ENCODE measurements at regions not wholly inside any gene's neighbourhood (a gene's known extent, or its start where the extent isn't known, plus 50 kb on each side); places are given as distances from the start of the nearest gene placed in this dataset.
"Not testable (repeated sequence)": the region's sequence is repeated elsewhere in the genome, so short reads cannot be mapped to it uniquely, and the experiment has no call there.

DNA sequence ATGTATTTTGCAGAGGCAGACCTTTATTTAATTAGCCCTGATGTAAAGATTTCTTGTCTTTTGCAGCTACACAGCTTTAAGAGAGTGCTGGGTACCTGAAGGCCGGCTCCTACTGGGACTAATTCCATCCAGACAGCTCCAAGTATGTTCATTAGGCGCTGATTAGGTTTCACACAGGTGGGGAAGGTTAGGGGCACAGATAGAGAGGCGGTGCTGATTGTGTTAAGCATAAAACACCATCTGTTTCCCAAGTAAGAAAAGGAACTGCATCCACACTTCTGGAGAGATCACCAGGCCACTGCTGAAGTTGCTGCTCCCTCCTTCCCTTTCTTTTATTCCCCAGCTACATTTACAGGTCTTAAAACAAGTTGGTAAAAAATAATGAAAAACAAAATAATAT lies 349.5 kb downstream of the ZIC3 start:
- Mint-ChIP-seq H3K27ac (no peak overlapping the region), H3K4me1 (ENCODE audit: low read depth) (no peaks in the 10 kb centered on the region), H3K4me3 (no peak overlapping the region), H3K36me3 (ENCODE audit: low read depth) (no peaks in the 10 kb centered on the region), H3K27me3 (ENCODE audit: insufficient read depth) (no peaks in the 10 kb centered on the region), H3K9me3 (no peaks in the 10 kb centered on the region)
- no peak for DNase-seq (ENCODE audit: low spot score)
- intact Hi-C loops (cut with micrococcal nuclease): no loop called here

DNA sequence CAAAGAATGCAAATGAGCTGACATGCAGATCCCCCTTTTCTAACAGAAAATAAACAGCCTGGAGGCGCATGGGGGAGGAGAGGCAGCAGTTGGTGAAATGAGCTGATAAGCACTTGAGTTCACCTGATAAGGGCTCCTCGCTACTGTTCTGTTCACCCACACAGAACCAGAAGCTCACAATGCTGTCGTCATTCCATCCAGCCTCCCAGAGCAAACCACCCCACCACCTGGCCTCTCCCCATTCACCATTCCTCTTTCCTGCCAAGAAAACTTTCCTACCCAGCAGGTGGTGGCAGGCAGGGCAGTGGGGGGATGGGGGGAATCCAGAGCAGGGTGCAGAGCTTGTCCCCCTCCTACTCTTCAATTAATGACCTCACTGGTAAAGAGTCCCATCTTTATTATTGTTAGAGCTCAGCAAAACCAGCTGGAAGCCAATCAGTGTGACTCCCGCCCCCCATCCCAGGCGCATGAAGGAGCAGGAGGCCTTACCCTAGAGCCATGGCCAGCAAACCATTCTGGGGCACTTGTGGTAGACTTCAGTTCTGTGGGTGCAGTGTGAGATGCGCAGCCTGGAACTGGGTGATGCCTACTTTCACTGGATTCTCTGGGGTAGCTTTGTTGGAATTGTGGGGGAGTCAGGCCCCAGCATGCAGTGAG lies 350.3 kb downstream of the ZIC3 start:
- no peak for DNase-seq (ENCODE audit: low spot score)
- no peaks in the 10 kb centered on the region for H3K36me3 Mint-ChIP-seq (ENCODE audit: low read depth)
- no peaks in the 10 kb centered on the region for H3K27me3 Mint-ChIP-seq (ENCODE audit: insufficient read depth)
- intact Hi-C loops (cut with micrococcal nuclease): no loop called here
- H3K27ac Mint-ChIP-seq: no peak overlapping the region
- no peaks in the 10 kb centered on the region for H3K4me1 Mint-ChIP-seq (ENCODE audit: low read depth)
- no peak overlapping the region for H3K4me3 Mint-ChIP-seq
- no peaks in the 10 kb centered on the region for H3K9me3 Mint-ChIP-seq

DNA sequence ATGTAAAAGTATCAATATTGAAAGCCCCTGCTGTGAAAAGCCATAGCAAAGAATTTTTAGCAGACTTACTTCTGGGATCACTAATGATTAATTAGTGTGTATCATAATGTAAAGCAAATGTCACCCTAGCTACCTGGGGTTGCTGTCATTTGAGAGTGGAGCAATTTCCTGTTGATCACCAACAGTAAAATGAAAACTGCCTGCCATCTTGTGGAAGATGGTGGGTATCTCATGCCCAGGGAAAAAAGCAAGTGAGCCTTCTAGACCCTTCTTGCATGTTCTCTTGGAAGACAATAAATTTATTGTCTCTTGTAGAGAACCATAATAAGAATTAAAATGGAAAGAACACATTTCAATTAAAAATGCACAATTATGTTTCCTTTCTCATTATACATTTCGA lies 360.2 kb downstream of the ZIC3 start:
- Mint-ChIP-seq H3K4me1 (ENCODE audit: low read depth) (no peaks in the 10 kb centered on the region), H3K36me3 (ENCODE audit: low read depth) (no peaks in the 10 kb centered on the region), H3K27me3 (ENCODE audit: insufficient read depth) (no peaks in the 10 kb centered on the region), H3K4me3 (no peak overlapping the region), H3K27ac (no peak overlapping the region), H3K9me3 (no peaks in the 10 kb centered on the region)
- no peak for DNase-seq (ENCODE audit: low spot score)
- intact Hi-C loops (cut with micrococcal nuclease): no loop called here

DNA sequence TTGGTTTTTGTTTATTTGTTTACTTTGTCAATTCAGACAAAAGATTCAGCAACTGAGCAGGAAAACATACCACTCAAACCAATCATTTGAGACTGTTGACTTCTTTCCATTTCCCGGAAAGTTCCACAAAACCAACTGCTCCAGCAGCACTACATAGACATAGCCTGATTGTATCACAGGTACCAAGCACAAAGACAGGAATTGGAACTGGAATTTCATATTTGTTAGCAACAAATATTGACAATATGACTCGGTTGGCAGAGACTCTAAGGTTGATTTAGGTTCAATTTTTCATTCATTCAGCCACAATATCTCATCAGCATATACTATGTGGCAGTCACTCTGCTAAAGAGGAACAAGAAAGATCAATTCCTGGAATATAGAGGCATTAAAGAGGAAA lies 364.0 kb downstream of the ZIC3 start:
- intact Hi-C loops (cut with micrococcal nuclease): no loop called here
- H3K4me1 Mint-ChIP-seq (ENCODE audit: low read depth): no peaks in the 10 kb centered on the region
- no peak for DNase-seq (ENCODE audit: low spot score)
- no peaks in the 10 kb centered on the region for H3K27me3 Mint-ChIP-seq (ENCODE audit: insufficient read depth)
- no peak overlapping the region for H3K27ac Mint-ChIP-seq
- H3K36me3 Mint-ChIP-seq (ENCODE audit: low read depth): no peaks in the 10 kb centered on the region
- H3K9me3 Mint-ChIP-seq: no peaks in the 10 kb centered on the region
- H3K4me3 Mint-ChIP-seq: no peak overlapping the region

DNA sequence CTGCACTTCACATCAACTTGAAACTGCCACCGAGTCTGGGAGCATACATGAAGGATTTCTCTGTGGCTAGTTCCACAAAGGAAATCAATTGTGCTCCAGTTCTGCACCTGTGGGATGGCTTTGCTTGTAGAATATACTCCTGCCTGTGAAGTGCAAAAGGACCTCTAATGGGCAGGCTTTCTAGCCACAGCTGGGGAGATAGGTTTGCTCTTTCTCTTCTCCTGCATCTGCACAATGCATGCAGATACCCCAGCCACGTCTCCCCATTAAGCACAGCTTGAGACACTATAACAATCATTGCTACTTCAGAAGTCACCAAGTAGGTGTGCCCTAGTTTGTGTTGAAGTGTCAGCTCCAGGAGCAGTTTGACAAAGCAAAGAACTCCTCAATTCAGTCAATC lies 364.6 kb downstream of the ZIC3 start:
- intact Hi-C loops (cut with micrococcal nuclease): no loop called here
- H3K36me3 Mint-ChIP-seq (ENCODE audit: low read depth): no peaks in the 10 kb centered on the region
- no peak for DNase-seq (ENCODE audit: low spot score)
- no peaks in the 10 kb centered on the region for H3K27me3 Mint-ChIP-seq (ENCODE audit: insufficient read depth)
- H3K4me3 Mint-ChIP-seq: no peak overlapping the region
- no peaks in the 10 kb centered on the region for H3K9me3 Mint-ChIP-seq
- H3K27ac Mint-ChIP-seq: no peak overlapping the region
- H3K4me1 Mint-ChIP-seq (ENCODE audit: low read depth): no peaks in the 10 kb centered on the region

DNA sequence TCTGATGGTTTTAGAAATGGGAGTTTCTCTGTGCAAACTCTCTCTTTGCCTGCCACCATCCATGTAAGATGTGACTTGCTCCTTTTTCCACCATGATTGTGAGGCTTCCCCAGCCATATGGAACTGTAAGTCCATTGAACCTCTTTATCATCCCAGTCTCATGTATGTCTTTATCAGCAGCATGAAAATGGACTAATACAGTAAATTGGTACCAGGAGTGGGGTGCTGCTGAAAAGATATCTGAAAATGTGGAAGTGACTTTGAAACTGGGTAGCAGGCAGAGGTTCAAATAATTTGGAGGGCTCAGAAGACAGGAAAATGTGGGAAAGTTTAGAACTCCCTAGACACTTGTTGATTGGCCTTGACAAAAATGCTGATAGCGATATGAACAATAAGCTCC lies 368.3 kb downstream of the ZIC3 start:
- H3K27ac Mint-ChIP-seq; H3K27me3 Mint-ChIP-seq (ENCODE audit: insufficient read depth); H3K36me3 Mint-ChIP-seq (ENCODE audit: low read depth); H3K4me3 Mint-ChIP-seq; intact Hi-C loops (cut with micrococcal nuclease); H3K4me1 Mint-ChIP-seq (ENCODE audit: low read depth); DNase-seq (ENCODE audit: low spot score); H3K9me3 Mint-ChIP-seq: not testable (repeated sequence)

DNA sequence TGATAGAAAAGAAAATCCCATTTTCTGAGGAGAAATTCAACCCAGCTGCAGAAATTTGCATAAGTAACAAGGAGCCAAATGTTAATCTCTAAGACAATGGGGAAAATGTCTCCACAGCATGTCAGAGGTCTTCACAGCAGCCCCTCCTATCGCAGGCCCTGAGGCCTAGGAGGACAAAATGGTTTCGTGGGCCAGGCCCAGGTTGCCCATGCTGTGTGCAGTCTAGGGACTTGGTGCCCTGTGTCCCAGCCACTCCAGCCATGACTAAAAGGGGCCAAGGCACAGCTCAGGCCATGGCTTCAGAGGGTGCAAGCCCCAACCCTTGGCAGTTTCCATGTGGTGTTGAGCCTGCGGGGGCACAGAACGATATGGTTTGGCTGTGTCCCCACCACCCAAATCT lies 369.0 kb downstream of the ZIC3 start:
- H3K27me3 Mint-ChIP-seq (ENCODE audit: insufficient read depth); H3K9me3 Mint-ChIP-seq; H3K4me3 Mint-ChIP-seq; H3K4me1 Mint-ChIP-seq (ENCODE audit: low read depth); intact Hi-C loops (cut with micrococcal nuclease); DNase-seq (ENCODE audit: low spot score); H3K27ac Mint-ChIP-seq; H3K36me3 Mint-ChIP-seq (ENCODE audit: low read depth): not testable (repeated sequence)

DNA sequence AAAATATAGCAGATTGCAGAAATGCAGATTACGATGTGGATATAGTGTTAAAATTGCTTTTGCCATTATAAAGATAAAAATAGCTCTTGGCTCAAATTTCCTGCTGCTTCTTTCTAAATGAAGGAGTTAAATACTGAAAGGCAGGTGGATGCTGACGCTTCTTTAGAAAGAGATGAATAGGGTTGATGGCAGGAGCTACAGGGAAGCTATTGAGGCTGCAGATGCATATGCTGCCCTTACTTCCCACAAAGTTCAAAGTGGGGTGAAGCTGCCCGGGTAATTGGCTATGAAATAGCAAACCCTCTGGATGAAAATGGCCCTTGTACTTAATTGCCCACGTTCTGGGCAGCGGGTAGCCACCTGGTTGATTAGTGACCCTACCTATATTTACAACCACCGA lies 379.5 kb downstream of the ZIC3 start:
- Mint-ChIP-seq H3K36me3 (ENCODE audit: low read depth) (no peaks in the 10 kb centered on the region), H3K9me3 (no peaks in the 10 kb centered on the region), H3K27me3 (ENCODE audit: insufficient read depth) (peaks cover 2% of the 10 kb centered on the region), H3K27ac (no peak overlapping the region), H3K4me3 (no peak overlapping the region), H3K4me1 (ENCODE audit: low read depth) (no peaks in the 10 kb centered on the region)
- intact Hi-C loops (cut with micrococcal nuclease): no loop called here
- no peak for DNase-seq (ENCODE audit: low spot score)

DNA sequence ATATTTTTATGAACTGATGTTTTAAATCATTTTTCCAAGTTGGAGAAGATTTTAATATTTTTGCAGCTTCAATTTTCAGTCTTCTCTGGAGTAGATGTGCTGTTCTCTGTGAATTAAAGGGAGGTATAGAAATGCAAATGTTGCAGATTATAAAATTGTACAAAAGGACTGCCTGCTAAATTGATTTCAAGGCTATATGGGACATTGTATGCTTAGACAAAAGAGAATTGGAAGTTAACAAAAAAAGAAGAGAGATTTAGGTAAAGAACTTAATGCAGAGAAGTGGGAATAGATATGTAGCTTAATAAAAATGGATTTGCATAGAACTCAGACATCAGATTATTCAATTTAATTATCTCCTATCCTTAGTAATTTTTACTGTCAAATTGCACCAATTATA lies 403.3 kb downstream of the ZIC3 start:
- intact Hi-C loops (cut with micrococcal nuclease): no loop called here
- Mint-ChIP-seq H3K4me1 (ENCODE audit: low read depth) (no peaks in the 10 kb centered on the region), H3K9me3 (no peaks in the 10 kb centered on the region), H3K27me3 (ENCODE audit: insufficient read depth) (no peaks in the 10 kb centered on the region), H3K27ac (no peak overlapping the region), H3K36me3 (ENCODE audit: low read depth) (no peaks in the 10 kb centered on the region), H3K4me3 (no peak overlapping the region)
- no peak for DNase-seq (ENCODE audit: low spot score)

DNA sequence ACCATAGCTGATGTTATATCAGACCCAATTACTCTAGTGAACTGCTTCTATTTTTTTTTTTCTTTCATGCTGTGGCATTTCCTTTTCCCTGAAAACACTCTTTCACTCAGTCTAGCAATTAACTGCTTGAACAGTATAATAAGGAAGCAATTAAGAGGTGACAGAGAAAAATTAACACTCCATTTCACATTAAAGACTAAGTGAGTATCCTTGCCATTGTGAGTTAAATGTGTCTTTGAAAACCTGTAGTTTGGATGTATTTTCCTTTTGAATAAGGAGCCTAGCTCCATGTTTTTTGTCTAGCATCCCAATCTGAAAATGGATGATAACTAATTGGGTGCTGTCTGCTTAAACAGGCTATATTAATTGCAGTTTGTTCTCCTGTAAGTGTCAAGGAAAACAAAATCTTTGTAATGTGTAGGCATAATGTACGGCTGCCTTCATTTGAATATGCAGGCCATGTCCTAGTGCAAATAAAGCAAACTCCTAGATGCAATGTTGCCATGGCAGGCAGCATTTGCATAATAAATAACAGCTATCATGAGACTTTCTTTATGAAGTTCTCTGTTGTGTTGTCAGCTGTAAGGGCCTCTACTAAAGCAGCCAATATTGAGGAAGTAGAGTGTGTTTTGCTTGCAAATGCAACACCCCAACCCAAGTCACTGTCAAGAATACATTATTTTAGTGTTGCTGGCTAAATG lies 416.7 kb downstream of the ZIC3 start:
- Mint-ChIP-seq H3K27me3 (ENCODE audit: insufficient read depth) (no peaks in the 10 kb centered on the region), H3K27ac (no peak overlapping the region), H3K36me3 (ENCODE audit: low read depth) (no peaks in the 10 kb centered on the region), H3K4me1 (ENCODE audit: low read depth) (no peaks in the 10 kb centered on the region), H3K4me3 (no peak overlapping the region), H3K9me3 (no peaks in the 10 kb centered on the region)
- intact Hi-C loops (cut with micrococcal nuclease): no loop called here
- no peak for DNase-seq (ENCODE audit: low spot score)

DNA sequence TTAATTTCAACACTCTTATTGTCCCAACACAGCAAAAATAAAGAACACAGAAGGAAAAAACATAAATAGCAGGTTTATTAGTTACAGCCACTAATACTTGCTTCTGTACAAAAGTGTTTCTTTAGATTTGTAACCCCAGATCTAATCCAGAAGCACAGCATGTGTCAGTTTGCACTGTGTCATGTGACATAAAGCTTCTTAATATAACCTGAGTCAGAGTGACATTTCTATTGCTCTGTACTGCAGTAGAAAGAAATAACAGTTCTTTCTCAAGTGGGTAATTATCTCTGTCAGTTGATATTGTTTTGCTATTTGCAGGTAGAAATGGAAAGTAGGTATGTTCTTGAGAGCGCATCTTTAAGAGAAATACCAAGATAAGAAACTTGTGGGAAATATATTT lies 422.5 kb downstream of the ZIC3 start:
- H3K4me1 Mint-ChIP-seq (ENCODE audit: low read depth): no peaks in the 10 kb centered on the region
- H3K36me3 Mint-ChIP-seq (ENCODE audit: low read depth): no peaks in the 10 kb centered on the region
- no peaks in the 10 kb centered on the region for H3K27me3 Mint-ChIP-seq (ENCODE audit: insufficient read depth)
- H3K27ac Mint-ChIP-seq: no peak overlapping the region
- no peak overlapping the region for H3K4me3 Mint-ChIP-seq
- H3K9me3 Mint-ChIP-seq: no peaks in the 10 kb centered on the region
- intact Hi-C loops (cut with micrococcal nuclease): no loop called here
- no peak for DNase-seq (ENCODE audit: low spot score)

DNA sequence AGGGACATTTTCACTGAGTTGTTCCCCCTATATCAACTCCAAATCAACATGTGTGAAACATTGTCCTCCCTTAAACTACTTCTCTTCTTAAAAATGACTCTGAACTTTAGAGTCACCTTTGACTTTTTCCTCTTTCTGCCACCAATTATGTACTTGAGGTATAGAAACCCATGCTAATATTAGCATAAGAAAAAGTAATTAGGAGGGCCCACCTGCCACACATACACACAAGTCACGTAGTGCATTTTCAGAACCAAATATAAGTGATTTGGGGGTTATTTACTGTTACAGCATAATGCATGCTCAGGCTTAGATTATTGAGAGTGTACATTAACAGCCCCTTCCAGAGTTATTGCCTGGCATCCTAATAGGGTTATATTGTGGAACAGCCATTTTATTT lies 432.7 kb downstream of the ZIC3 start:
- Mint-ChIP-seq H3K27ac (no peak overlapping the region), H3K9me3 (no peaks in the 10 kb centered on the region), H3K4me3 (no peak overlapping the region), H3K4me1 (ENCODE audit: low read depth) (no peaks in the 10 kb centered on the region), H3K27me3 (ENCODE audit: insufficient read depth) (no peaks in the 10 kb centered on the region), H3K36me3 (ENCODE audit: low read depth) (no peaks in the 10 kb centered on the region)
- intact Hi-C loops (cut with micrococcal nuclease): no loop called here
- DNase-seq (ENCODE audit: low spot score): no peak

DNA sequence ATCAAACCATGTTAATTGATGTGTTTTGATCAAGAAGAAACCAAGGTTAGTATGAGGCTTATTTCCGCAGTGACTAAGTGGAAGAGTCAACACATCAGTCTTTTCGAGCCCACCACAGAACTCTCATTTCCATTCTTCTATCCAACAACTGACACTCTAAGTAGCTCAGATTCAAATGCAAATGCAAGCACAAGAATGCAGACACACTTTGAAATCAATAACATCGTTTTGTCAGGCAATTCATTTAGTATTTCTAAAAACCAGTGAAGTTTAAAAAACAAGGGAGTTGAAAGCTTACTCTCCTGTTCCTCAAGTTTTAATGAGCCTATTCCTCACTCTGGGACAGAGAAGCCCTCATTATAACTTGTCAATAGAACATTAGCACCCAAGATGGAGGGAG lies 433.1 kb downstream of the ZIC3 start:
- no peak overlapping the region for H3K27ac Mint-ChIP-seq
- no peaks in the 10 kb centered on the region for H3K4me1 Mint-ChIP-seq (ENCODE audit: low read depth)
- intact Hi-C loops (cut with micrococcal nuclease): no loop called here

DNA sequence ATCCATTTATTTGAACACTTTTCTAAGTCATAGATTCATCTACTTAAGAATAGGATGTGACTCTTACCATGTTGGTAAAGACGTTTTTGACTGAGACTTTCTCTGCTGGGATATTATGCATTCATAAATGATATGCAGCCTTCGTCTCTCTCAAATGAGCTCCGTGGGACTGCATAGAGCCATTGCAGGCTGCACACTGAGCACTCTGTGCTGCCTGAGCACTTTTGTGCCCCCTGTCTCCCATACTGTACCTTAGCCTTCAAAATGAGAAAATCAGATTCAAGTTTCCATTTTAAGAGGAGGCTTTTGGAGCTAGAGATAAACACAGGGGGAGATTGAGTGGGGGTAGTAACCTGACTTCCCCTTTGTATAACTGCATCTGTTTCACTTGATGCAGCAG lies 433.6 kb downstream of the ZIC3 start:
- H3K36me3 Mint-ChIP-seq (ENCODE audit: low read depth): no peaks in the 10 kb centered on the region
- intact Hi-C loops (cut with micrococcal nuclease): no loop called here
- no peak overlapping the region for H3K4me3 Mint-ChIP-seq

More for the DNA sequence above, 433.1 kb downstream of the ZIC3 start:
- no peaks in the 10 kb centered on the region for H3K9me3 Mint-ChIP-seq
- no peak for DNase-seq (ENCODE audit: low spot score)
- no peaks in the 10 kb centered on the region for H3K36me3 Mint-ChIP-seq (ENCODE audit: low read depth)
- no peak overlapping the region for H3K4me3 Mint-ChIP-seq
- H3K27me3 Mint-ChIP-seq (ENCODE audit: insufficient read depth): no peaks in the 10 kb centered on the region

More for the DNA sequence above, 433.6 kb downstream of the ZIC3 start:
- Mint-ChIP-seq H3K27me3 (ENCODE audit: insufficient read depth) (no peaks in the 10 kb centered on the region), H3K4me1 (ENCODE audit: low read depth) (no peaks in the 10 kb centered on the region), H3K9me3 (no peaks in the 10 kb centered on the region), H3K27ac (no peak overlapping the region)
- DNase-seq (ENCODE audit: low spot score): no peak
